ENCODE measurements at regions not wholly inside any gene's neighbourhood (a gene's known extent, or its start where the extent isn't known, plus 50 kb on each side); places are given as distances from the start of the nearest gene placed in this dataset.
A peak's percentile ranks its signal among the peaks of the same experiment; 100 is the strongest.

- DNase-seq, result no peak
Observed at GRCh38 chr6:122524056-122524455, 52.4 kb upstream of the SERINC1 start.

- peak; percentile 34 for DNase-seq
Observed at GRCh38 chr6:122530440-122531046, 58.9 kb upstream of the SERINC1 start.

- no peak for DNase-seq
Observed at GRCh38 chr6:122548281-122548680, 61.9 kb upstream of the PKIB start.

GRCh38 chr6:122548820-122549219, 61.4 kb upstream of the PKIB start:
- no peak for DNase-seq

- no peak for DNase-seq
Observed at GRCh38 chr6:122553697-122554096, 56.5 kb upstream of the PKIB start.

- DNase-seq, result no peak
Observed at GRCh38 chr6:122555561-122555960, 54.6 kb upstream of the PKIB start.

GRCh38 chr6:122558080-122558479, 52.1 kb upstream of the PKIB start:
- DNase-seq, result no peak

Measured in left hindlimb (tissue), 1 donor.